HK-2 (cell line): ENCODE measurements at regions not wholly inside any gene's neighbourhood (a gene's known extent, or its start where the extent isn't known, plus 50 kb on each side); places are given as distances from the start of the nearest gene placed in this dataset.
"Not testable (repeated sequence)": the region's sequence is repeated elsewhere in the genome, so short reads cannot be mapped to it uniquely, and the experiment has no call there.

Experiments
- DNase-seq: peaks from one replicate; pipeline ENCODE4 v3.0.0-alpha.2; 2018; ENCODE audit not compliant: unreplicated experiment

DNA sequence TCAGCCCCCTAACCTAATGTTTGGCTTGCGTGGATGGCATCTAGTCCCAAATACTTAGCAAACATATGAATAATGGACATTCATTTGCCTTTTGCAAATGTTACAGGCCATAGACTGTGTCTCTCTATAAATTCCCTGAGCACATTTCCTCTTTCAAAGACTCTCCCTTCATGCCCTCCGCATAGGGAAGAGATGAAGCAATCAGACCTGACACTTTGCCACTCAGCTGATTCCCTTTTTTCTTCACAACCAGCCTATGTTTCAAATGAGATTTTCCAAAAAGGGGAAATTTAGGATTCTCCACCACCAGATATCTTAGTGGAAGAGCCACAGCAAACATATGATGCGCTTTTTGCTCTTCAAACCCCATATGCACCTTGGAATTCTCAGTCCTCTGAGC, 453.7 kb downstream of the STK39 start:
- no peak for DNase-seq

DNA sequence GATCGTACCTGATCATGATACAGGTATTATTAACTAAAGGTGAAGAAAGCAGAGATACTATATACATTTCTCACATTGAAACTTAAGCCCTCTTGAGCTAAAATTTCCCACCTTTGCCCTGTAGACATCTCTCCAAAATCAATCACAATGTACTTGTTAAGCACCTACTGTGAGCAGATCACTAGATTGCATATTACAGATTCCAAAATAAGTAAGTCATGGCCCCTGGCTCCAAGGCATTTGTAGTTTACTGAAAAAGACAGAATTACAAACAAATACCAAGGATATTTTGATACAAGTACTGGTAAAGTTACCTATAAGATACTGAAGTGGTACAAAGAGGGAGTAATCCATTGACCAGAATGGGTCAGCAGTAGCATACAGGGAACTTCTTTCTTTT, 455.3 kb downstream of the STK39 start:
- DNase-seq: no peak

DNA sequence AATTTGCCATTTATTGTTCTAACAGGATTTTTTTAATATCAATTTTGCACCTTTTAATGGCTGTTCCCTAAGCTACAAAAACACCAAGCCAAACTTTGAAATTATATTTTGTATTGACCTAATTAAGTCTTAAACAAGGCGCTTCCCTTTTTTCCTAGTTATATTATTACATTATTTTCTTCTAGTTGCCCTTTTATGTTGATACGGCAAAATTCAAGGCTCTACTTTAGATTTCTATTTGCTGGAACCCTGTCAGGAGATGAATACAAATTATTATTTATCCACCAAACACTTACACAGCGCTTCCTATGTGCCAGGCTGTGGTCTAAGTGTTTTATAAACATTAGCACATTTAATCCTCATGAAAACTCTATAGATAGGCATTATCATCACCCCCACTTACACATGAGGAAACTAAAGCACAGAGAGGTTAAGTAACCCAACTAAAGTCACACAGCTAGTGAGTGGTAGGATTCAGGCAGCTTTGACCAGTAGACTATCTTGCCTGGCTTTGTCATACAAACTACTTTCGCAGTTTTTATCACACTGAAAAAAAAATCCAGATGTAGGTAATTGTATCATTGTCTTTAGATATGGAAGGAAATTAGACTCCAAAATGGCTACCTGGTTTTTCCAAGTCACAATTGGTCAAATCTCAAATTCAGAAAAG, 456.5 kb downstream of the STK39 start:
- DNase-seq: no peak

DNA sequence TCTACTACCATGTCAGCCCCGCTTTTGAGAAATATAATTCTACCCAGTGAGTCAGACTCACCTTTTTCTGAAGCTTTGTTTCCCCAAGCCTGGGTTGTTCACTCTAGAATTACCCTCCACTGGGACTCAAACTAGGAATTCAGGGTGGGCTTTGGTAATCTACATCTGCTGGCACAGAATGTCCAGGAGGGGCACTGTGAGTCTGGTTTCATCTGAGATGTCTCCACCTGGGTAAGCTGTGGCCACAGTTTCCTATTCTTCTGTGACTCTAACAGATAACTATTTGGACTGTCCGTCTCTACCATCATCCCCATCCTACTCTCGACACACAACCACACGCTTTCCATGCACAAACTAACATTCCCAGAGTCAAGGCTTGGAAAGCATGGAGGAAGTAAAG, 457.2 kb downstream of the STK39 start:
- no peak for DNase-seq

DNA sequence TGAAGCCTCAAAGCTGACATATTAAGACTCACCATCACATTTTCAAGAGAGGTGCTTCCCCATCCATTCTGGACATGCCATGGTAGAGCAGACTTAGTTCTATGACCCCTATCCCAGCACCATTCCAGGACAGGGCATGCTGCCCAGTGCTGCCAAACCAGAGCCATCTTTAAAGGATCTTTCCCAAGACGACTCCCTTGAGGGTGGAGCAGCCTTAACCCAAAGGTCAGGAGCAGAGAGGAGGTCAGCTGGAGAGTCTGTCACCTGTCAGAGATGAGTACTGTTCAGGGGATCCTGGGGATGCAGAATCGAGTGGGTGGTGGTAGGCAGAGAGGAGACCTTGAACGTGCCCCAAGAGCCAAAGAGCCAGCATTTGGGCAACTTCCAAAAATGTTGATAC, 459.8 kb downstream of the STK39 start:
- no peak for DNase-seq

DNA sequence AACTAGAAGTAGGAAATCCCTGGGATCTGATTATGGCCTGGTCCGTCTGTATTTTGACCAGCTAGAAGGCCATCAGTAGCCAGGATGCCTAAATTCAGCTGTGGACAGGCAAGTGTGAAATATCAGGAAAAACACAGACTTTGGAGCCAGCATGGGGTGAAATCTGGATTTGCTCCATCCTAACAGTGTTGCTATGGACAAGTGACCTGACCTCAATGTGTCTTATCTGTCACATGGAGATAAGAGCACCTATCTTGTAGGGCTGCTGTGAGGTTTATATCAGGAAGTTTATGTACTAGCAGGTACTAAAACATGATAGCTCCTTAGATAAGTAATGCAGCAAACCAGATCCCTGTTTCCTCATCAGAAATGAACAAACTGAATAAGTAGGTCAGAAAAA, 460.4 kb downstream of the STK39 start:
- no peak for DNase-seq

DNA sequence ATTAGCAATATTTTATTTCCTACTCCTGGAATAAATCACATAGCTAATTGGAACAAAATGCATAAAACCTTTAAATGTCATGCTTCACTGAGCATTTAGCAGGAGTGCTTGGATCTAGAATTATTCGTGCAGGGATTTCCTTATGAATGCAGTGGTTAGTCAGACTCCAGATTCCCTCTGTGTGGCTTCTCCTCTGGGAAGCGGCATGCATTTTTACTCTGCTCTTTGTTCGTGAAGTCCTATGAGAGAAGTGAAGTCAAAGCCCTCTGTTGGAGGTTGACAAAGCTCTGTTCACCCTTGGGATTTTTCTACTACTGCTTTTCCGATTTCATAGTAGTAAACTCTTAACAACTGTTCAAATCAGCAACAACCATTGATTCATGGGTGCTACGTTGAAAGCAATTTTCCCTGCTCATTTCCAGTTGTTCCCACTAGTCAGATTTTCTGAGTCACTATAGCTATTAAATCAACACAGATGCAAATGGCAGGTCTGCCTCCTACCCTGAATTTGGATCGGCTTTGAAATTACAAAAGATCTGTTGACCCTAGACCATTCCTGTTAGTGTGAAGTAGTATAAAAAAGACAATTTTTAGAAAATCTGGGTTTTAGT, 461.7 kb downstream of the STK39 start:
- no peak for DNase-seq

DNA sequence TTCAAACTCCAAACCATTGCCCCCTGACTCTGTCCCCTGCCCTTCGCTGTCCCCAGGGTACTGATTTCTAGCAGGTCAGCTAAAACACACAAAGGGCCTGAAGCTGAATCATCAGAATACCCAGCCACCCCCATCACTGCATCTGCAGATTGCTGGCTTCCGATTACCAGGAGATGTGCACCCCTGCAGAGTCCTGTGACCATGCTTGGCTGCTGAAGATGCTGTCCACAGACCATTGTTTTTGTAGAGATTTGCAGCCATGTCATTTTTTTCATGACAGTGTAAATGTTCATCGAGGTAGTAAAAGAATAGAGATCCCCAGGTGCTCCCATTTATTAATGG, 463.3 kb downstream of the STK39 start:
- DNase-seq: peak; percentile 74

DNA sequence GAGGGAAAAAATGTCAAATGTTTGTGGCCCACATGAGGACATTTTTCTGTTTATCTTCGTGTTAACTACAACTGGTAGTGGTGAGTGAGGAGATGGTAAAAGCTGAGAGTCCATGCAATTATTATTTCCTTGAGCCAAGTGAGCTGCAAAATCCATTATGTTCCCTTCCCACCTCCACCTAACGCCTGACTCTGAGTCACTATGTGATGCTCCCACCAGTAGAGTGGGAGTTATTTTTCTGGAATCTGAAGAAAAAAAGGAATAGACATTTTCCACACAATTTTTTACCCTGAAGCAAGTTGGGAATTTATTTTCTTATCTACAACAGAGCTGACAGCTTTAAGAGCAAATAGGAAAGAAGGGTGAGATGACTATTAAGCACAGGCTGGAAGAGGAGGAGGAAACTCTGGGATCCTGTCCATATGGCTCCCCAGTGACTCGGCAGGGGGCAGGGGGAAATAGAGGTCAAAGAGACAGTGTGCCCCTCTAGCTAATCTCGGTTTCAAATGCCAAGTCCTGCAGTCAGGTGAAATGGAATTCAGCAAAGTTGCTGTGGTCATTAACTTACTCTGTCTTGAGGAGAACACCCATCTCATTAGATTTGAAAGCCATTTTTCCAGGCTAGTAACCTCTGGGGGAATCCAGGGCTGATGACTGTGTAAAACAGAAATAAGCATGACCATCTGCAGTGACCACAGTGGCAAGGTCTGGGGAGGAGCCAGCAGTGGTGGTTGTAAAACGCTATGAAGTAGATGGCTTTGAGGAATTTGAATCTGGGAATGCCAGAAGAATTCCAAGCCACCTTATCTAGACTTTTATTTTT, 463.9 kb downstream of the STK39 start:
- DNase-seq: peak; percentile 68

DNA sequence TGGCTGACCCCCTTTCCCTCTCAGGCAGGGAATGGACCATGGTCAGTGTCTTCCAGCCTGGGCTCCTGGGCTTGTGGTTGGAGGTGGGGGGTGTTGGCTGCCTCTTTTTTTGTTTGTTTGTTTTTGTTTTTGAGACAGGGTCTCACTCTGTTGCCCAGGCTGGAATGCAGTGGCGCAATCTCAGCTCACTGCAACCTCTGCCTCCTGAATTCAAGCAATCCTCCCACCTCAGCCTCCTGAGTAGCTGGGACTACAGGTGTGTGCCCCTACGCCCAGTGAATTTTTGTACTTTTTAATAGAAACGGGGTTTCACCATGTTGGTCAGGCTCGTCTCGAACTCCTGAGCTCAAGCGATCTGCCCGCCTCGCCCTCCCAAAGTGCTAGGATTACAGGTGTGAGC, 465.8 kb downstream of the STK39 start:
- DNase-seq: not testable (repeated sequence)

DNA sequence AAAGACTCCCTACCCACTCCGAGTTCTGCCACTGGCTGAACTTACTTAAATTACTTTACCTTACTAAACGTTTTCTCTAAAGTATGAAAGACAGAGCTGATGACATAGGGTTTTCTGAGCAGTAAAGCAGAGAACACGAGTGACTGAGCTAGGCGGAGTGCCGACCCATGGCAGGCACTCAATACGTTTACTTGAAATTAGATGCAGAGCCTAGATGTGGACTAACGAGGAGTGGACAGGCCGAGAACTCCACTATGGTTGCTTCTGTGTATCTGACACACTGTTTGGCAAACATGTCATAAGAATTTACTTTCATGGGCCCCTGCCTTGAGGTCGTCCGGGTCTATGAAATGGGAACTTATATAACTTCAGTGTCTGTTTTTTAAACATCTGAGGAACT, 471.0 kb downstream of the STK39 start:
- DNase-seq: no peak

DNA sequence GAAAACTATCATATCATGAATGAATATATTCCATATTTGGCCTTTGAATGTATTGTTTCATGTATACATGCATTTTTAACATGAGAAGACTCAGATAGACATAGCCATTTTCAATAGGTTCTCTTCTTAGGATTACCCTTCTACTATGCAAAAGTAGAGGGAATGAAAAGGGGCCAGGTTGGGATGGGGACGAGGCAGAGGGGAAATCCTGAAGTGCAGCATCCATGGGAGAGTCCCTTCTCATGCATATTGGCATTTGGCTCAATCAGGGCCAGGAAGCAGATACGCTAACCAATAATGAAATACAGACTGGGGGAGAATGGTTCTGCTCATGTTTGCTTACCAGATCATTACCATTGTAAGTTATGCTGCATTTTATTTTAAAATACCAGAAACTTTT, 475.8 kb downstream of the STK39 start:
- no peak for DNase-seq

DNA sequence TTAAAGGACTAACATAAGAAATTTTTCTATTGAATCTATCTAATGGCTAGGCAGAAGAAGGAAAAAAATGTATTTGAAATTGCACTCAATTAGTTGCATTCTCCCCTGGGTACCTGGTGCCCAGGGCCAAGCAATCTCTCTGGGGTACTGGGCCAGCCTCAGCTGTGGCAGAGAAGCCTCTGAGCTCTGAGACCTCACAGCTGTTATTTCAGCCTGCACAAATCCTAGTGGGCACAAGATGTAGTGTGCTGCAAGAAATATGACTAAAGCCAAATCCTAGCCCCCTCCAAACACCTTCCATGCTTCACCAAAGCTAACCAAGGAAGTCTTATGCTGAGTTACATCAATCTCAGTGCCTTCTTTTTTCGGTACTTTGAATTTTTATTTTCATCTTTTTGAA, 478.4 kb downstream of the STK39 start:
- DNase-seq: no peak

DNA sequence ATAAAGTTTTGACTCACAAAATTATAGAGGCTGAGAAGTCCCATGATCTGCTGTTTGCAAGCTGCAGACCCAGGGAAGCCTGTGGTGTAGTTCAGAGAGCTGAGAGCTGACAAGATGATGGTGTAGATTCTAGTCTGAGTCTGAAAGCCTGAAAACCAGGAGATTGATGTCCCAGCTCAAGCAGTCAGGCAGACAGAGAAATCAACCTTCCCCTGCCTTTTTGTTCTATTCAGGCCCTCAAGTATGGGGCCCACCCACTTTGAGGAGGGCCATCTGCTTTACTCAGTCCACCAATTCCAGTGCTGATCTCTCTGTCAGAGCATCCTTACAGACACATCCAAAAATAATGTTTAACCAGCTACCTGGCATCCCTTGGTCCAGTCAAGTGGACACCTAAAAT, 479.6 kb downstream of the STK39 start:
- no peak for DNase-seq

DNA sequence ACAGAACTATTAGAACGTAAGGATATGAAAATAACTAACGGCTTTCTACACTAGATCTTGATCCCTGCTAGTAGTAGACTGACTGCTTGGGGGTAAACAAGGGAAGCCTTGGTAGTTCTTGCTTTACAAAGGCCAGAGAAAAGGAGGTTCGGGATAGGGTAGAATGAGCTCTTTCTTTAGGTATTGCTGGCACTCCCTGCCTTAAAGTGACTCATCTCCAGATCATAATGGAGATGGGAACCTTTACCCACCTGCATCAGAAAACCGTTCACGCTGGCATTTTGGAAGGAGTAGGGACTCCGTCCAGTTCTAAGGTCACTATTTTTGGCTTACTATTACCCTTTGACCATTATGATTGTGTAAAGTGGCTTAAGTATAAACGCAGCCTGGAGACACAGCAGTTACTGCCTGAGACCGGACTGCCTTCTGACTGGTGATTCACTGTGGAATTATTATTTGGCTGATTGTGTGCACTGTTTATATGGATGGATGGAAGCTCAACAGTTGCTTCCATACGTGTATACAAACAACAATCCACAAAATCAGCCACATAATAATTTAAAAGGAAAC, 482.5 kb downstream of the STK39 start:
- no peak for DNase-seq

DNA sequence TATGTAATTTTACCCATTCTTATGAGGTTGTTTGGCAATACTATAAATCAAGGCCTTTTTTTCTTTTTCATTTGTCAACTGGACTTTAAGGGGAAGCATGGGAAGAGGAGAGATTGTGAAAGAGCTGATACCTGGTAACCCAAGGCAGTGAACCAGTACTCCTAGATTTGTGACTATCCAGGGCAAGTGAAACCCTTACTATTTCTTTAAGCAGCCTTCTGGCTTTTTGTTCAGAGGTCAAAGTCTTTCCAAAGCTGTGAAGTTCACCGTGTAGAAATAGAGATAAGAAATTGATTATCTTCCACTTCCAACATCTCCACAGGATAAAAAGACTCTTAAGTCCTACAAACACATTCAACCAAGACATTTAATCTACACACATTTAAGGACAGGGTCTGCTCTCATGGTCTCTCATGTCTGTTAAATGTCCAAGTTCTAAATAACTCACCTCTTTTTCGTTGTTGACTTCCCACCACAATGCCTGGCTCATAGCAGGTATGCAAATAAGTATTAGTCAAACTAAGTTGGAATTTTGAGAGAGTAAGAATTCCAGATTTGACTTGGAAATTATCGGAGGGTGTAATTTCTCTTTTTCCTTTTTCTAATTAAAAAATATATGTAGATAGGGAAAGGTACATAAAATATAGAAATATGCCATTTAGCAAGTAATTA, 485.8 kb downstream of the STK39 start:
- DNase-seq: no peak

DNA sequence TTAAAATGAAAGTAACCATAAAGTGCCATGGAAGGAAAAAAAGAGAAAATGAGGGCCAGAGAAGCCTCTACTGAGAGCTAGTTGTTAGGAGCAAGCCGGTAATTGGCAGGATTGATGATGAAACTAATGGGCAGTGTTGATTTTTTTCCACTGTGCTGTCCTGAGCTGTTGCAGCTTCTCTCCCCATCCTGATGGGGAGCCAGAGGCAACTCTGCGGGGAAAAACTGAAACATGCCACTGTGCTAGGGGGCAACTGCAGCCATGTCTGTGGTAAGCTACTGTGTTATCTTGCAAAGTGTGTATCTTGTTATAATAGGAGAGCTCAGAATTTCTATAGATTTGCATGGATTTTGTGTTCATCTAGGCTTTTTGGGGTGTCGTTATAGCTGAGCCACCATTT, 487.9 kb downstream of the STK39 start:
- no peak for DNase-seq

DNA sequence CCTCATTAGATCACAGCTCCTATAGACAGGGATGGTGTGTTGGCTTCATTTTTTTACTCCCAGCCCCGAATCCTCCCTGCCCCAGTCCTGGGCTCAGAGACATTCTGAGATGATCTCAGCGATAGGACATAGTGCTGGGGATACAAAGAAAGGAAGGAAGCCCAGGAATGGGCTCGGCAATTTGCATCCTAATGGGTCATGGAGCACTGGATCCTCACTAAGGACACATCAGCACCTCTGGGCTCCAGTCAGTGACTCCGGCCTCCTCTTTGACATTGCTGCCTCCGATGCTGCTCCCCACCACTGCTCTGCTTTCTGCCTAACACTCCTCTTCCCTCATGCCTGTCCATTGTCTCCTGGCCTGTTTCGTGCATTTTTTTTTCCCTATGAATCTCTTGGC, 489.1 kb downstream of the STK39 start:
- DNase-seq: no peak

DNA sequence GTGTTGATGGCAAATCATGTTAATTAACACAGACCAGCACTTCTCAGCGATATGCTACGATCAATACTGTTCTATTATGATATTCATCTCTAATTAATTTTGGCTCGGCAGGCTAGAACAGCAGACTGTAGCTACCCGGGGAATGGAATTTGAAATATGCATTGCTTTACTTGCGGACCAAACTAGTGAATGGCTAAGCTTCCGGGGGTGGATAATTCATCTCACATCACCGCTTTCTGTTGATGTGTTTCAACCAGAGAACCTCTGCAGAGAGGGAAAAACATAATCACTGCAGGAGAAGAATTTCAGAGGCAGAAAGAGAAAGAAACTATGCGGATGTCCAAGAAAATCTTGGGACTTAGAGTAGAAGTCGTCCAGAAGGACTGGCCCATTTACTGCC, 490.9 kb downstream of the STK39 start:
- DNase-seq: peak; percentile 6

DNA sequence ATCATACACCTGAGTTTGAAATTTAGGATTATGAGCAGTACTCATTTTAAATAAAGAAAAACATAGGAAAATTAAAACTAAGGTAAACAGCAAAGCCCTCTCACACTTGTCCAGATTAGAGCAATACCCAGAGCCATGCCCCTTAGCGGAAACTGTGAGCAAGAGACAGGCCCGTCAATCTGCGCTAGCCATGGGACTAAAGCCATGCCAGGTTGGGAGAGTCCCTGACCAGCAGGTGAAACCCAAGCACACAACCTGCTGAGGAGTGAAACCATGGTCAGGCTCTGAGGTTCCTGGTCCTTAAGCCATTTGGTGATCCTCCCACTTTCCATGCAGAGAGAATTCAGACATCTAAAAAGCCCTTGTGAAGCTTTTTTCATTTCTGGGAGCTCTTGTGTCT, 494.3 kb downstream of the STK39 start:
- DNase-seq: no peak

DNA sequence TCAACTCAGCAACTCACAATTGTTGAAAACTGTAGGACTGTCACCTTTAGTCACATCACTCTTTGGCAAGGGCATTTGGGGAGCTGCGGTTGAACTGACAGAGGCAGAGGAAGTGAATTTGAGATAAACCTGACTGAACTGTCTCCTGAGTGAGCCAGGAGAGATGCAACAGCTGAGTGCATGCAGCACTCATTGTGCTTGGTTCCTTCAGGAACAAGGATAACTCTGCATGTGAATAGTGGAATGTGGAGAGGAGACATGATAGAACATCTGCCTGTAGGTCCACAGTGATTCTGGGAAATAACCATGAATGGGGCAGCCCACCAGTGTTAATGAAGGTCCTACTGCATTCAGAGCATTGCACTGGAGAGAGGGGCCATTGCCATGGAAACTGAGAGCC, 494.7 kb downstream of the STK39 start:
- DNase-seq: no peak

DNA sequence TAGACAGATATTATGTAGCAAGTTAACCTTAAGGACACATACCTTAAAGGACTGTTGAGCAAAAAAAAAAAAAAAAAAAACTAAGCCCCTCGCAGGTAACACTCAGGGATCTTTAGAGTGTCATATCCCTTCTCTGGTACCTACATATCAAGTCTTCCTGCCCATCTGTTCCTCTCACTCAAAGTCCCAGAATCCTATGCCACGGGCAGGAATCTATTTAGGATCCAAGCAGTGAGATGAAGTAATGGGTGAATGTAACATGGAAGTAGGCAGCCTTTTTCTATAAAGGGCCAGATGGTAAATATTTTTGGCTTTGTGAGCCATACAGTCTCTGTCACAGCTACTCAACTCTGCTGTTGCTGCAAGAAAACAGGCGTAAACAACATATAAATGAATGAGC, 496.7 kb downstream of the STK39 start:
- DNase-seq: no peak
